Urinary bladder (tissue), 3 donors: ENCODE measurements at regions not wholly inside any gene's neighbourhood (a gene's known extent, or its start where the extent isn't known, plus 50 kb on each side); places are given as distances from the start of the nearest gene placed in this dataset.
"Not testable (repeated sequence)": the region's sequence is repeated elsewhere in the genome, so short reads cannot be mapped to it uniquely, and the experiment has no call there.

Source experiments
- DNase-seq: peaks from one replicate; pipeline ENCODE4 v3.0.0-alpha.2; 2015; ENCODE audit errors: extremely low spot score
- H3K27ac ChIP-seq: one replicate; pipeline ENCODE4 v1.5.1; 2013; ENCODE audit warnings: low read depth, mild to moderate bottlenecking, moderate library complexity
- H3K36me3 ChIP-seq: one replicate; pipeline ENCODE4 v1.6.1; 2013; ENCODE audit warnings: mild to moderate bottlenecking, moderate library complexity; ENCODE audit not compliant: insufficient read depth
- H3K4me1 ChIP-seq: one replicate; pipeline ENCODE4 v1.6.1; 2013; ENCODE audit warnings: mild to moderate bottlenecking, moderate library complexity; ENCODE audit not compliant: insufficient read depth
- H3K4me3 ChIP-seq: one replicate; pipeline ENCODE4 v1.5.1; 2013; ENCODE audit warnings: low read depth, low read length
- WGBS: extraction: QIAGEN DNeasy Blood & Tissue Kit; methylation state at CpG from one replicate; pipeline ENCODE4 v1.1.7; 2013; 5-methylcytosine and 5-hydroxymethylcytosine counted together
- donor health status: healthy with polysubstance abuse.
- donor health status: healthy.

DNA sequence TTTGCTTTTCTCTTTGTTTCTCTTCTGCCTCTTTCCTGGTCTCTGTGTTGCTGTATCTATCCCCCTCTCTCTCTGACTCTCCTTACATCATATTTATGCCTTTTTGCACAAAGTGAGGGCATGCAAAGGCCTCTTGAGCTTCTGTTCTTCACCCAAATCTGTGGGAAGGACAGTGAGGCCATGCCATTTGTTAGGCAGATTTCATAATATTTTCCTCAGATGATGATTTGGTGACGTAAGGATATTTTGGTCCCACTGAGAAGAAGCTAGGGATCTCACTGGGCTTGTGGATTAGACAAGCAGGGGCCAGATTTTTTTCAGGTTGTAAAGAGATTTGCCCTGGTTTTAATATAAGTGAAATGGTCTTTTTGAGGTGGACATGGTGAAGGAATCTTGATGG is 249.4 kb upstream of the USP24 start:
- Histone ChIP-seq H3K4me1 (no peaks in the 10 kb centered on the region), H3K36me3 (no peaks in the 10 kb centered on the region), H3K27ac (no peak overlapping the region), H3K4me3 (no peak overlapping the region)
- WGBS: 92% methylated on average over 1 of the region's 1 CpG
- DNase-seq: no peak

- no peaks in the 10 kb centered on the region for H3K36me3 ChIP-seq
- no peak for DNase-seq
- no peaks in the 10 kb centered on the region for H3K4me1 ChIP-seq
- WGBS: 53% methylated on average over 10 of the region's 10 CpGs
- no peak overlapping the region for H3K27ac ChIP-seq
- no peak overlapping the region for H3K4me3 ChIP-seq
Observed at GRCh38 chr1:55463814-55464475, 248.8 kb upstream of the USP24 start.

DNA sequence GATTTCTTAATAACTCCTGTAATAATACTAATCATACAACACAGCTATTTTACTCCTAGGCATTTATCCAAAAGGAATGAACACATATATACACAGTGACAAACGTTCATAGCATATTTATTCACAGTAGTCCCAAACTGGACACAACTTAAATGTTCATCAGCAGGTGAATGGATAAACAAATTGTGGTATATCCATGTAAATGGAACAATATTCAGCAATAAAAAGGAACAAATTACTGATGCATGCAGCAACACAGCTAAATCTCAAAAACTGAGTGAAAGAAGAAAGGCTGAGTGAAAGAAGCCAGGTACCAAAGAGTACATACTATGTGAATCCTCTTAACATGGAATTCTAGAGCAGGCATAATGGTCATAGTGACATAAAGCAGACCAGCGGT is 242.7 kb upstream of the USP24 start:
- no peaks in the 10 kb centered on the region for H3K4me1 ChIP-seq
- no peaks in the 10 kb centered on the region for H3K36me3 ChIP-seq
- WGBS: 81% methylated on average over 2 of the region's 2 CpGs
- no peak for DNase-seq
- no peak overlapping the region for H3K4me3 ChIP-seq
- no peak overlapping the region for H3K27ac ChIP-seq

GRCh38 chr1:55456971-55457370 is 241.8 kb upstream of the USP24 start:
- no peaks in the 10 kb centered on the region for H3K4me1 ChIP-seq
- H3K27ac ChIP-seq: no peak overlapping the region
- no peak overlapping the region for H3K4me3 ChIP-seq
- no peak for DNase-seq
- no peaks in the 10 kb centered on the region for H3K36me3 ChIP-seq
- 85% methylated on average over 1 of the region's 1 CpG for WGBS

- Histone ChIP-seq H3K27ac (no peak overlapping the region), H3K4me1 (no peaks in the 10 kb centered on the region), H3K4me3 (no peak overlapping the region), H3K36me3 (no peaks in the 10 kb centered on the region)
- DNase-seq: no peak
Observed at GRCh38 chr1:55448261-55448660, 233.1 kb upstream of the USP24 start.

GRCh38 chr1:55447488-55447887 is 232.3 kb upstream of the USP24 start:
- no peaks in the 10 kb centered on the region for H3K36me3 ChIP-seq
- WGBS: 81% methylated on average over 2 of the region's 2 CpGs
- no peaks in the 10 kb centered on the region for H3K4me1 ChIP-seq
- H3K4me3 ChIP-seq: no peak overlapping the region
- no peak for DNase-seq
- no peak overlapping the region for H3K27ac ChIP-seq

DNA sequence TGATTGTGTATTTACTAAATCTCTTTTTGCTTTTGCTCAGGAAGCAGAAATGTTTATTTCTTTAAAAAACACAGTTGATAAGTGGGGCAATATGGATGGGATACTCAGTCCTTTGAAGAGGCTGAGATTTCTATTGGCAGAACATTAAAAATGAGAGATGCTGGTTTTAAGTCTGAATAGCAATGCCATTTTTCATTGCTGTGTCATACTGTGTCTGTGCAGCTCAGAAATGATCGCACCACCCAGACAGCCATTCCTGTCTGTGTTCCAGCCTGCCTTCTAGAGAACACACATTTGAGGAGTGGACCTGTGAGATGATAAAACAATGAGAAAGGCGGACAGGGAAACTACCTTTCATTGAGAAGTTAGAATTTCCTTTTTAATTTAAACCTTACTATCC is 231.2 kb upstream of the USP24 start:
- DNase-seq: no peak
- H3K4me3 ChIP-seq: no peak overlapping the region
- H3K36me3 ChIP-seq: no peaks in the 10 kb centered on the region
- H3K27ac ChIP-seq: no peak overlapping the region
- H3K4me1 ChIP-seq: no peaks in the 10 kb centered on the region
- WGBS: 86% methylated on average over 2 of the region's 2 CpGs

- 97% methylated on average over 2 of the region's 2 CpGs for WGBS
- Histone ChIP-seq H3K36me3 (no peaks in the 10 kb centered on the region), H3K27ac (no peak overlapping the region), H3K4me1 (no peaks in the 10 kb centered on the region), H3K4me3 (no peak overlapping the region)
- no peak for DNase-seq
Observed at GRCh38 chr1:55445416-55445815, 230.3 kb upstream of the USP24 start.

GRCh38 chr1:55444667-55445066 is 229.5 kb upstream of the USP24 start:
- H3K27ac ChIP-seq: no peak overlapping the region
- H3K4me3 ChIP-seq: no peak overlapping the region
- no peaks in the 10 kb centered on the region for H3K4me1 ChIP-seq
- no peak for DNase-seq
- 73% methylated on average over 1 of the region's 1 CpG for WGBS
- H3K36me3 ChIP-seq: no peaks in the 10 kb centered on the region

- WGBS: 24% methylated on average over 7 of the region's 7 CpGs
- no peaks in the 10 kb centered on the region for H3K4me1 ChIP-seq
- no peak overlapping the region for H3K4me3 ChIP-seq
- H3K27ac ChIP-seq: no peak overlapping the region
- DNase-seq: no peak
- no peaks in the 10 kb centered on the region for H3K36me3 ChIP-seq
Observed at GRCh38 chr1:55443175-55443915, 228.2 kb upstream of the USP24 start.

GRCh38 chr1:55441489-55441888 is 226.3 kb upstream of the USP24 start:
- no peaks in the 10 kb centered on the region for H3K4me1 ChIP-seq
- no peaks in the 10 kb centered on the region for H3K36me3 ChIP-seq
- no peak overlapping the region for H3K4me3 ChIP-seq
- no peak overlapping the region for H3K27ac ChIP-seq
- 74% methylated on average over 1 of the region's 1 CpG for WGBS
- DNase-seq: no peak

GRCh38 chr1:55437692-55438091 is 222.5 kb upstream of the USP24 start:
- no peak for DNase-seq
- Histone ChIP-seq H3K36me3 (no peaks in the 10 kb centered on the region), H3K4me1 (no peaks in the 10 kb centered on the region), H3K27ac (no peak overlapping the region), H3K4me3 (no peak overlapping the region)
- WGBS: 45% methylated on average over 2 of the region's 2 CpGs

GRCh38 chr1:55430720-55431119 is 215.6 kb upstream of the USP24 start:
- not testable (repeated sequence) for H3K4me1 ChIP-seq, H3K27ac ChIP-seq, H3K36me3 ChIP-seq, H3K4me3 ChIP-seq, DNase-seq
- WGBS: 57% methylated on average over 3 of the region's 3 CpGs

GRCh38 chr1:55430206-55430605 is 215.0 kb upstream of the USP24 start:
- not testable (repeated sequence) for H3K4me3 ChIP-seq, H3K27ac ChIP-seq, H3K36me3 ChIP-seq, DNase-seq, H3K4me1 ChIP-seq
- 94% methylated on average over 8 of the region's 8 CpGs for WGBS
